NT2/D1 (cell line): ENCODE measurements at regions not wholly inside any gene's neighbourhood (a gene's known extent, or its start where the extent isn't known, plus 50 kb on each side); places are given as distances from the start of the nearest gene placed in this dataset.

ENCODE experiments used
- SUZ12 ChIP-seq: IDR thresholded peaks from 2 replicates; pipeline ENCODE4 v1.6.1; 2011; ENCODE audit not compliant: insufficient read length, insufficient read depth; ENCODE audit errors: extremely low read depth
- YY1 ChIP-seq: IDR thresholded peaks from 2 replicates; pipeline ENCODE4 v1.6.1; 2011; ENCODE audit not compliant: insufficient read length, insufficient read depth
- ZNF274 ChIP-seq: IDR thresholded peaks from 2 replicates; pipeline ENCODE4 v1.6.1; 2011; ENCODE audit warnings: mild to moderate bottlenecking, low read depth, low read length

GRCh38 chr5:152107220-152107619 lies 182.6 kb upstream of the GLRA1 start:
- TF ChIP-seq ZNF274 (no peak), YY1 (no peak), SUZ12 (no peak)
